ENCODE measurements at regions not wholly inside any gene's neighbourhood (a gene's known extent, or its start where the extent isn't known, plus 50 kb on each side); places are given as distances from the start of the nearest gene placed in this dataset.
A peak's percentile ranks its signal among the peaks of the same experiment; 100 is the strongest.

DNA sequence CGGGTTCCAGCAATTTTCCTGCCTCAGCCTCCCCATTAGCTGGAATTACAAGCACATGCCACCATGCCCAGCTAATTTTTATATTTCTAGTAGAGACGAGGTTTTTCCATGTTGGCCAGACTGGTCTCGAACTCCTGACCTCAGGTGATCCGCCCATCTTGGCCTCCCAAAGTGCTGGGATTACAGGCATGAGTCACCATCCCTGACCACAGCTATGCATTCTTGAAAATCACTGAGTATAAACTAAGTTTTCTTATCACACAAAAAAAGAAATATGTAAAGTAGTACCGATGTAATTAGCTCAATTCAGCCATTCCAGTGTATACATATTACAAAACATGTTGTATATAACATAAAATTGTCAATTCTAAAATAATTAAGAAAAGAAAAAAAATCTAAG lies 232.7 kb downstream of the MBD2 start:
- no peak for DNase-seq (ENCODE audit: insufficient read length, low spot score)
- no peak for TF ChIP-seq POLR2A (IDR thresholded peaks at IDR 0.05; ENCODE audit: low read depth, low read length)
- no peak for FAIRE-seq

DNA sequence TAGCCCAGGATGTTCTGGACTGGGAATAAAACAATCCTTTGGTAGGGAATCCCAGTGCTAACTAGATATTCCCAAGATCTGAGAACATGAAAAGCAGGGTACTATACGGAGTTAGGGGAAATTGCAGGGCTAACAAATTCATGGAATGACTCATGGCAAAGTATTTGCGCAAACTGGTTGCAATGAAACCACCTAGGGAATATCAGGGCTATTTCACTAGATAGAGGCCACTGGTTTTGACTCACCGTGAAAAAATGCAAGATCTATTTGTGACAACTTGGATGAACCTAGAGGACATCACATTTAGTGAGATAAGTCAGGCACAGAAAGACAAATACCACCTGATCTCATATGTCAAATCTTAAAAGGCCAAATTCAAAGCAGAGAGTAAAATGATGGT lies 233.3 kb downstream of the MBD2 start:
- no peak for TF ChIP-seq POLR2A (IDR thresholded peaks at IDR 0.05; ENCODE audit: low read depth, low read length)
- DNase-seq (ENCODE audit: insufficient read length, low spot score) (peak; percentile 6), FAIRE-seq (peak; percentile 52)

DNA sequence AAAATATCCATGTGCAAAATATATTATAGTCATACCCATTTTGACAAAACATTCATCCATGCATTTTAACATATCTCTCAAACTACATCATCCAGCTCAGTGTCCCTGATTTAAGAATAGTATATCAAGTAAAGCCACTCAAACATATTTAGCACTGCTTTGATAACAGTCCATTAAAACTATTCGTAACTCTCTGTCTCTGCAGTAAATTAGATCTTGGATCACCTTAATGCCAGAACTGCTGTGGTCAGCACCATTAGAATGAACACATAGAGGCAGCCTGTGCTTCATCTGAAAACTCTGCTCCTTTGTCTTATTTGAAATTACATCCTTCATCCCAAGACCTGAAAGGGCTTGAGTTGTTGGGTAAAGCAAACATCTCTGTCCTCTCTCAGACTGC lies 234.0 kb downstream of the MBD2 start:
- no peak for DNase-seq (ENCODE audit: insufficient read length, low spot score)
- FAIRE-seq: no peak
- no peak for TF ChIP-seq POLR2A (IDR thresholded peaks at IDR 0.05; ENCODE audit: low read depth, low read length)

DNA sequence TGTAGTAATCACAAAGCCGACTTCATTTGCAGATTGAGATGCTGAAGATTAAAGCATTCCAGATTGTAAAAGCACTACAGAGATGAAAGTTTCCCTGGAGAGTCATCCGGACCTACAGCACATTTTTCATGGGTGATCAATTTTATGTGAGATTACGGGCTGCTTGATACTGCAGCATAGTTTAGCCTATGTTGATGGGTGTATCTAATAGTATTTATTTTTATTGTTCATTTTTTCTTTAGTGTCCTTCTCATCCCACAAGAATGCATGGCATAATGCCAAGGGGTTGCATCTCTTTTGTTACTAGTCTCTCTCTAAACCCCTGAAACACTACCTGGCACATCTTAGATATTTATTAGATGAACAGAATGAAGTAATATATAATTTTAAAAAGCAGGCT lies 240.4 kb downstream of the MBD2 start:
- TF ChIP-seq POLR2A (IDR thresholded peaks at IDR 0.05; ENCODE audit: low read depth, low read length): no peak
- DNase-seq (ENCODE audit: insufficient read length, low spot score): no peak
- no peak for FAIRE-seq

DNA sequence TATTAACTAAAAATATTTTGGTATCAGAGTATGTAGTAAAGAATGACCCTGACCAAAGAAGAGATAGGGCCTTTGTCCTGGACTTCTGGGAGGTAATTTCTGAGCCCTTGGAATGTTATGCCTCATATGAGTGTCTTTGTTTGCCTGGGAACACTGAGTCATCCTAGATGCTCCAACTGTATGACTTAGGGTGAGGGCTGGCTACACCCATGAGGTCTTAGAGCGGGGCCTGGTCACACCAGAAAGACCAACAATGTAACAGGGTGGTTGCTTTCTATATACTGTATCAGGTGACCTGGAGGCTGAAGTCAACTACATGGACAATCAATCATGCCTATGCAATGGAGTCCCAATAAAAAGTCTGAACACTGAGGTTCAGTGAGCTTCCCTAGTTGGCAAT lies 253.1 kb downstream of the MBD2 start:
- FAIRE-seq: no peak
- DNase-seq (ENCODE audit: insufficient read length, low spot score): no peak
- TF ChIP-seq POLR2A (IDR thresholded peaks at IDR 0.05; ENCODE audit: low read depth, low read length): no peak

DNA sequence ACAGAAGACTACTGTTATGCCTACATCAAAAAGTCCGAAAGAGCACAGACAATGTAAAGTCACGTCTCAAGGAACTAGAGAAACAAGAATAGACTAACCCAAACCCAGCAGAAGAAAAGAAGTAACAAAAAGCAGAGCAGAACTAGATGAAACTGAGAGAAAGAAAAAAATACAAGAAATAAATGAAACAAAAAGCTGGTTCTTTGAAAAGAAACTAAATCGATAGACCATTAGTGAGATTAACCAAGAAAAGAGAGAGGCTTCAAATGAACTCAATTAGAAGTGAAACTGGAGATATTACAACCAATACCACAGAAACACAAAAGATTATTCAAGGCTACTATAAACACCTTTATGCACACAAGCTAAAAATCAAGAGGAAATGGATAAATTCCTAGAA lies 271.8 kb downstream of the MBD2 start:
- TF ChIP-seq POLR2A (IDR thresholded peaks at IDR 0.05; ENCODE audit: low read depth, low read length): no peak
- no peak for FAIRE-seq

DNA sequence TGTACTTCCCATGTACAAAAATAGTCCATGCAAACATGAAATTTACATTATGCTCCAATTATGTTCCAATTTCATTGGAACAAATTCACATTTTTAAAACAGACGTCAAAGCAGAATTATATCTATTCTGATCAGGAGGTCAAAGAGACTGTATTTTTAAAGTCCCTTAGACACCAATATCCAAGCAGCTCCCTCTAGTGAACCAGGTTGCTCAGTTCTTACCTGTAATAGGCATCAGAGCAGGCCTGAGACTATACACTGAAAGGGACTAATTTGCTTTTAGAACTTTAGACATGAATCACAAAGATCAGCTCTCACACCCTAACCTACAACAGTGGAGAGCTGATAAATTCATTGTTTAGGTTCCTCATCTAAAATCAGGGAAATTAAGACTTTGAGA lies 273.9 kb downstream of the MBD2 start:
- DNase-seq (ENCODE audit: insufficient read length, low spot score): no peak
- no peak for FAIRE-seq
- TF ChIP-seq POLR2A (IDR thresholded peaks at IDR 0.05; ENCODE audit: low read depth, low read length): no peak

More for the DNA sequence above, 271.8 kb downstream of the MBD2 start:
- DNase-seq (ENCODE audit: insufficient read length, low spot score): no peak

DNA sequence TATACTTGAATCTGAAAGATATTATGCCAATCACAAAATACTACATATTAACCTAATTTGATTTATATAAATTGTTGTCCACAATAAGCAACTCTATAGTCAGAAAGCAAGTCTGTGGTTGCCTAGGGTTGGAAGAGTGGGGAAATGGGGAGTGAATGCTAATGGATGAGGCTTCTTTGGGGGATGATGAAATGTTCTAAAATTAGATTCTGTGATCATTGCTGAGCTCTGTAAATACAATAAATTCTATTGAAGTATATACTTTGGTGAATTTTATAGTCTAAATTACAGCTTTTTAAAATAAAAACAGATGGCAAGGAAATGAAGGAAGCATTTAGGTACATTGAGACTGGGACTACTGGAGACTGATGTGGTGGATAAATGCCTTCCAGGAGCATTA lies 275.5 kb downstream of the MBD2 start:
- FAIRE-seq: no peak
- no peak for TF ChIP-seq POLR2A (IDR thresholded peaks at IDR 0.05; ENCODE audit: low read depth, low read length)
- DNase-seq (ENCODE audit: insufficient read length, low spot score): no peak

DNA sequence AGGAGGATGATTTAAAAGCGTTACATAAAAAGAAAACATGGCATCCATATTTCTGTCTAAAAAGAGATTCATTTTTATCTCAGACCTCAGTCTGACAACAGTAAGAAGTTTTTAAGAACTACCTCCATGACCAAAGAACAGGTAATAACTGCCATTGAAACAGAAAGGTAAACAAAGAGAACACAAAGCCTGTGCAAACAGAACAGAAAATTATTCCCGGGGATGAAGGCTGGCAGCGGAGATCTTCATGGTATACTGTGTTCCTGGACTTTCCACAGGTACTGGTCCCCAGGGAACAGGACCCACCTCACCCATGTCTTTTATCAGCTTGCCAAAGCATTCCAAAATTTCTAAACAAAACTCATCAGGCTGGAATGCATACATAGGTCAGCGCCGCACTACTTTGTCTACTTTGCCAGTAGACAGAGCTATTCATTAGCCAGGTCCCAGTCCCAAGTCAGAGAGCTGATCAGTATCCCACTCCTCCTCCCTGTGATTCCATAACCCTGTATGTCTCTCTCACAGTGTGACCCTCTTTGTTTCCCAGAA lies 277.3 kb downstream of the MBD2 start:
- DNase-seq (ENCODE audit: insufficient read length, low spot score) (no peak), FAIRE-seq (no peak)
- TF ChIP-seq POLR2A (IDR thresholded peaks at IDR 0.05; ENCODE audit: low read depth, low read length): no peak

DNA sequence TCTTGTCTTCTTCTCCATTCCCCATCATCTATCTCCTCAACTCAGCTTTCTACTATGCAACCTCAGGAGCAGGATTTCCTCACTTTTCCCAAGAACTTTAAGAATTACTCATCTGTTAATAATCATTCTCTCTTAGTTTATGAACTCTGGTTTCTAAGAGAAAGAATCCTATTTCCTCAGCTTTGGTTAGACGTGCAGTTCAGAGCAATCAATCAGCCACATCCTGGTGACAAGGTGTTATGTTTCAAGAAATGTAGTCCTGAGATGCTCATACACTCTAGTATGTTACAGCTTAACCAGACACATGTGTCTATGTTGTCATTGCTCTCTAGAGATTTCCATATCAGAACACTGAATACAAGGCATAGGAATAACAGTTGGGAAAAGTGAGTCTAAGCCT lies 277.9 kb downstream of the MBD2 start:
- TF ChIP-seq POLR2A (IDR thresholded peaks at IDR 0.05; ENCODE audit: low read depth, low read length): no peak

DNA sequence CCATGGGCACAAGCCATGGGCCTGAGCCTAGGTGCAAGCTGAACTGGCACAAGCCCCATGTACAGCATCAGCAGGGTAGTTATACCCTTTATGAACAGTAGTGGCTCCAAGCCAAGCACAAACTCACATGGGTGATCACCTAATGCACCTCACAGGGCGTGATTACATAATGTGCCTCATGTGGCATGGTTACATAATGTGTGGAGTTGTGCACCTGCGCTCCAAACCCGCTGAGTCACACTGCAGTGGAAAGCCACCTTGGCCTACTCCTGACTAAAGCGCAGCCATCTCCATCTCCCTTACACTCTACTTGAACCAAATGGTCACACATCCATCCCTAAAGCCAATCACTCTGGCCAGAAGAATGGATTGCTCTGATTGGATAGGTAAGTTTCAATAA lies 279.7 kb downstream of the MBD2 start:
- TF ChIP-seq POLR2A (IDR thresholded peaks at IDR 0.05; ENCODE audit: low read depth, low read length): no peak
- DNase-seq (ENCODE audit: insufficient read length, low spot score) (no peak), FAIRE-seq (no peak)

More for the DNA sequence above, 277.9 kb downstream of the MBD2 start:
- DNase-seq (ENCODE audit: insufficient read length, low spot score) (no peak), FAIRE-seq (no peak)

DNA sequence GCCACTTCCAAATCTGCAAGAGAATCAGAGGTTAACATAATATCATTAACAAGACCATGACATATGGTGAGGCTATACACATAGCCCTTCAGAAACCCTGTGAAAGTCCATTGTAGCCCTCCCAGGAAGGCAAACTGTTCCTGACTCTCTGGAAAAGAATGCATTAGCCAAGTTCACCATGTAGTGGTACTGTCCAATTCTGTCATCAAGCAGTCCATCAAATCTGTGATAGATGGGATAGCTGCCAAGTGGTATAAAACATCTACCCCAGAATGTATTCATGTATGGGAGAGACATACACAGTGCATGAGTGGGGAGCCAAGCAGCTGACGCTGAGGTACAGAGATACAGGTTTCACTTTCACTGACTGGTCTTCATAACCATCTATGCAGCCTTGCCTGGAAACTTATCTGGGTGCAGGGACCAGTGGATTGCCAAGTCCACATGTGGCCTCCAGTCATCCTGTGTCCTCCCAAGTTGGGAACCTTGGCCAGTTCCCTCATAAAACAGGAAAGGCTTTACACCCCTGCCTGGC lies 281.1 kb downstream of the MBD2 start:
- DNase-seq (ENCODE audit: insufficient read length, low spot score): no peak
- FAIRE-seq: no peak
- TF ChIP-seq POLR2A (IDR thresholded peaks at IDR 0.05; ENCODE audit: low read depth, low read length): no peak

DNA sequence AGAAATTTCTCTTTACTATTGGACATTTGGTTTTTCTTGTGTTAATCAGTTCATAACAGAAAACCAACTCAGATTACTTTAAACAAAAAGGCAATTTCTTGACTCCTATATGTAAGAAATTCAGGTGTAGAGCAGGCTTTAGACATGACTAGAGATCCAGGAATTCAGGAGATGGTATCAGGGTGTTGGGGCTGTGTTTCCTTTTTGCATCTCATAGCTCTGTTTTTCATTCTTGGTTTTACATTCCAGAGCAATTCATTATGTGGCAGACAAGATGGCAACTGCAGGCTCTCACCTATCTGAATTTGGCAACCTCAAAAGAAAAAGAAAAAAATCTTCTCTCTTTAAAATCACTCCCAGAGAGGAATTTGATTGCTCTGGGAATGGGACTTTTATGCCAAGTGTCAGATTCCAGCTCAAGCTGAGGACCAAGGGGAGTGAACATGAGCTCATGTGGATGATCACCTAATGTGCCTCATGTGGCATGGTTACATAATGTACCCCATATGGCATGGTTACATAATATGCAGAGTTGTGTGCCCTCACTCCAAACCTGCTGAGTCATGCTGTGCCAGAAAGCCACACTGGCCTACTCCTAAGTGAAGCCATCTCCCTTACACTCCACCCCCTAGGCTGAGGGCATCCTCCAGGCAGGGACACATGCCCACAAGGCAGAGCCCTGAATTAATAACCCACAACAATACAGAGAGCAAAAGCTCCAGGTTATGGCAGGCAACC lies 282.7 kb downstream of the MBD2 start:
- FAIRE-seq (no peak), DNase-seq (ENCODE audit: insufficient read length, low spot score) (no peak)
- TF ChIP-seq POLR2A (IDR thresholded peaks at IDR 0.05; ENCODE audit: low read depth, low read length): no peak

DNA sequence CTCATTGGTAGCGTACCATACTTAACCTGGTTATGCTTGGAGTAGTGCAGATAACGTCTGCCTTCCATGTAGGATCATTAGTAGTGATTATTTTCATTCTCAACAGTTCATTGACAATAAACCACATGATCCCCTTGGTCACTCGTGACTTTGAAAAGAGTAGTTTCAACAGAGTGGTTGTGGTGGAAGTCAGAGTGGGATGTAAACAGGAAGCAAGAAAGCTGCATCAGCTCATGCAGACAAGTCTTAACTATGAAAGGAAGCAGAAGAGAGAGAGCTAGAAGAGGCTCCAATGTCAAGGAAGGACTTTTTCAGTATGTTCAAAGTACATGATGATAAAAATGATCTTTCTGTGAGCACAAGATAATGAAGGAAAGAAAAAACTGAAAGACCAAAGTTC lies 287.4 kb downstream of the MBD2 start:
- FAIRE-seq (no peak), DNase-seq (ENCODE audit: insufficient read length, low spot score) (no peak)
- TF ChIP-seq POLR2A (IDR thresholded peaks at IDR 0.05; ENCODE audit: low read depth, low read length): no peak

DNA sequence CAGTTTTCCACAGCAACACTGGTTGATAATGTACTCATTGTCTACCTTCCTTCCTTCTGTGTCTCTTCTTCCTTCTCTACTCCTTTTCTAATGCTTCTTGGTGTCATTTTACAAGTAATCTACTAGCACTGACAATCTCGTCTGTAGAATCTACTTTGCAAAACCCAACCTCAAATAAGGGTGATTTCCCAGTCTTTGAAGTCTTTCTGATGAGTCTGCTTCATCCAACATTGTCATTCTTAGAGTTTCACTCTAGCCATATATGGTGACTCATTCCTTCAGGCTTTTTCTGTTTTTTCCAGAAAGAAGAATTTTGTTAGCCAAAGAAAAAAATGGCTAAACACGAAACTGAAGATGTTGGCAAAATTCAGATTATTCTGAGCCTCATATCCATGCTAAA lies 288.7 kb downstream of the MBD2 start:
- no peak for DNase-seq (ENCODE audit: insufficient read length, low spot score)
- TF ChIP-seq POLR2A (IDR thresholded peaks at IDR 0.05; ENCODE audit: low read depth, low read length): no peak
- no peak for FAIRE-seq
